ENCODE measurements at regions not wholly inside any gene's neighbourhood (a gene's known extent, or its start where the extent isn't known, plus 50 kb on each side); places are given as distances from the start of the nearest gene placed in this dataset.

DNA sequence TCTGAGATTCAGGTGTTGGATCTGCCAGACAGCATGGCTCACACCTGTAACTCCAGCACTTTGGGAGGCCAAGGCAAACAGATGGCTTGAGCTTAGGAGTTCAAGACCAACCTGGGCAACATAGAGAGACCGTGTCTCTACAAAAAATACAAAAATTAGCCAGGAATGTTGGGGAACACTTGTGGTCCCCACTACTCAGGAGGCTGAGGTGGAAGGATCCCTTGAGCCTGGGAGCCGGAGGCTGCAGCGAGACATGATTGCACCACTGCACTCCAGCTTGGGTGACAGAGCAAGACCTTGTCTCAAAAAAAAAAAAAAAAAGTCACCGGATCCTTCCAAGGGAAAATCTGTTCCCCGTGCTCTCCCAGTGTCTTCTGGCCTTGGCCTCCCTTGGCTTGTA is 109.2 kb downstream of the IRS2 start:
- Histone ChIP-seq H3K4me1 (ENCODE audit: control insufficient read depth, insufficient read depth, low read length) (no peaks in the 10 kb centered on the region), H3K4me2 (ENCODE audit: control insufficient read depth, insufficient read depth) (no peak overlapping the region), H3K79me2 (ENCODE audit: control insufficient read depth, insufficient read depth, low read length) (no peaks in the 10 kb centered on the region), H3K9me3 (replicated peaks; ENCODE audit: control insufficient read depth, insufficient read depth, low read length) (no peaks in the 10 kb centered on the region), H3K27me3 (replicated peaks in 1 of 2; ENCODE audit: control insufficient read depth in 2 of 2, insufficient read depth in 2 of 2, low read length in 1 of 2) (no peaks in the 10 kb centered on the region), H2AFZ (ENCODE audit: control insufficient read depth, low read depth, low read length) (no peak overlapping the region), H3K27ac (ENCODE audit: control insufficient read depth, insufficient read depth) (no peak overlapping the region), H3K36me3 (ENCODE audit: control insufficient read depth in 2 of 2, insufficient read depth in 2 of 2, low read length in 1 of 2) (no peaks in the 10 kb centered on the region), H3K9ac (ENCODE audit: control insufficient read depth, insufficient read depth, low read length) (no peak overlapping the region), H4K20me1 (ENCODE audit: control insufficient read depth, insufficient read depth) (no peaks in the 10 kb centered on the region), H3K4me3 (no peak overlapping the region)
- ATAC-seq (no peak), DNase-seq (ENCODE audit: low read depth, low spot score) (no peak), FAIRE-seq (no peak)
- intact Hi-C loops (cut with micrococcal nuclease; ENCODE audit: unreplicated experiment) = no loop called here
- CTCF ChIA-PET = no interaction called here
- in situ Hi-C loops (cut with MboI) = no loop called here
- BruUV-seq (replicated peaks) = no TSS peak
- RAD21 ChIA-PET (ENCODE audit: unreplicated experiment) = no interaction called here
- POLR2A ChIA-PET = no interaction called here
- SMC1A ChIA-PET (ENCODE audit: uncharacterized antibody, unreplicated experiment) = no interaction called here
- TF ChIP-seq, protein P1, sequence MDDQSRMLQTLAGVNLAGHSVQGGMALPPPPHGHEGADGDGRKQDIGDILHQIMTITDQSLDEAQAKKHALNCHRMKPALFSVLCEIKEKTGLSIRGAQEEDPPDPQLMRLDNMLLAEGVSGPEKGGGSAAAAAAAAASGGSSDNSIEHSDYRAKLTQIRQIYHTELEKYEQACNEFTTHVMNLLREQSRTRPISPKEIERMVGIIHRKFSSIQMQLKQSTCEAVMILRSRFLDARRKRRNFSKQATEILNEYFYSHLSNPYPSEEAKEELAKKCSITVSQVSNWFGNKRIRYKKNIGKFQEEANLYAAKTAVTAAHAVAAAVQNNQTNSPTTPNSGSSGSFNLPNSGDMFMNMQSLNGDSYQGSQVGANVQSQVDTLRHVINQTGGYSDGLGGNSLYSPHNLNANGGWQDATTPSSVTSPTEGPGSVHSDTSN (IDR thresholded peaks at IDR 0.05; ENCODE audit: insufficient replicate concordance, low read depth, low read length) = no peak
- TF ChIP-seq MYC (IDR thresholded peaks at IDR 0.05; ENCODE audit: insufficient read depth, insufficient read length, insufficient replicate concordance, low read length, severe bottlenecking) = no peak
- TF ChIP-seq CREM (IDR thresholded peaks at IDR 0.05; ENCODE audit: low read depth) = no peak
- no peak for TF ChIP-seq HCFC1 (IDR thresholded peaks at IDR 0.05; ENCODE audit: low read length)
- no peak for TF ChIP-seq KDM1A (IDR thresholded peaks at IDR 0.05; ENCODE audit: borderline replicate concordance)
- no peak for TF ChIP-seq CREB1 (IDR thresholded peaks at IDR 0.05; ENCODE audit: low read depth)
- TF ChIP-seq BRCA1 (IDR thresholded peaks at IDR 0.05; ENCODE audit: low read depth, low read length) = no peak
- no peak for TF ChIP-seq SMAD5 (IDR thresholded peaks at IDR 0.05; ENCODE audit: low read depth)
- no peak for TF ChIP-seq FOS (IDR thresholded peaks at IDR 0.05; ENCODE audit: borderline replicate concordance, extremely low read depth, insufficient read length)
- no peak for TF ChIP-seq IKZF2 (IDR thresholded peaks at IDR 0.05)
- TF ChIP-seq SMC3 (IDR thresholded peaks at IDR 0.05; ENCODE audit: borderline replicate concordance, low read length) = no peak
- WGBS (ENCODE audit: insufficient coverage, insufficient replicate concordance, low lambda C conversion rate, missing lambda C conversion rate) = 36% methylated on average over 4 of the region's 5 CpGs

Measured in GM12878 (cell line).